Posterior vena cava (tissue), 2 donors: ENCODE measurements at regions not wholly inside any gene's neighbourhood (a gene's known extent, or its start where the extent isn't known, plus 50 kb on each side); places are given as distances from the start of the nearest gene placed in this dataset.

Experiments
- DNase-seq: peaks from one replicate; pipeline ENCODE4 v3.0.0-alpha.2; 2020; ENCODE audit warnings: low spot score
- intact Hi-C, 2 donors: fragments of 100-400 bp; cut with DNase I; formaldehyde crosslinking; loops; one replicate each; pipeline versions ENCODE4 v1.14.1 to v1.14.2; 2022 to 2023
- donor health status: DM: yes; HTN: yes; CAD: no.
- donor health status: DM: yes; HTN: yes; CAD: no.

GRCh38 chr1:220326578-220326977 lies 54.3 kb upstream of the RAB3GAP2 start:
- DNase-seq = no peak
- intact Hi-C loops = no loop called here

GRCh38 chr1:220325306-220325995 lies 53.2 kb upstream of the RAB3GAP2 start:
- intact Hi-C loops = no loop called here
- no peak for DNase-seq

- no peak for DNase-seq
- intact Hi-C loops = no loop called here
Measured at GRCh38 chr1:220323717-220324116, 51.5 kb upstream of the RAB3GAP2 start.

GRCh38 chr1:220322570-220322969 lies 50.3 kb upstream of the RAB3GAP2 start:
- no peak for DNase-seq
- intact Hi-C loops = no loop called here
